SK-N-SH (cell line): ENCODE measurements at regions not wholly inside any gene's neighbourhood (a gene's known extent, or its start where the extent isn't known, plus 50 kb on each side); places are given as distances from the start of the nearest gene placed in this dataset.

Experiments used
- CTCF ChIA-PET: fragments of 300-600, 350-600 bp; formaldehyde crosslinking; extraction: SDS; loops from one replicate; lab custom pipeline; 2021; lab: Yijun Ruan, JAX
- POLR2A ChIA-PET: fragments of 350-600 bp; sonication (Branson Sonifier 250); formaldehyde crosslinking; extraction: SDS; loops from one replicate; lab custom pipeline; 2020; ENCODE audit warnings: antibody characterized with exemption, inconsistent platforms; lab: Yijun Ruan, JAX
- DNase-seq: peaks from one replicate; pipeline ENCODE4 v3.0.0; 2012
- H2AFZ ChIP-seq: fragments of 200-600 bp; sonication (generic); 2 replicates; pipeline ENCODE4 v1.8.1; 2016; ENCODE audit warnings: antibody characterized with exemption, mild to moderate bottlenecking, low read depth
- H3F3A ChIP-seq: fragments of 200-600 bp; sonication (generic); replicated peaks from 2 replicates; pipeline ENCODE3; 2016; ENCODE audit warnings: antibody characterized with exemption, mild to moderate bottlenecking; ENCODE audit not compliant: insufficient read depth
- H3K27ac ChIP-seq, 2 experiments: fragments of 200-500 bp in 1 of 2; fragments of 200-600 bp in 1 of 2; sonication (Bioruptor generic) in 1 of 2; sonication (generic), shearing (Covaris generic) in 1 of 2; 2 replicates each; pipeline versions ENCODE4 v1.5.1 to v1.6.1; 2014 to 2016; ENCODE audit warnings: low read depth in 2 of 2, inconsistent platforms in 1 of 2, low read length in 1 of 2, mild to moderate bottlenecking in 1 of 2, mixed read lengths in 1 of 2
- H3K27me3 ChIP-seq: fragments of 200-600 bp; sonication (generic), shearing (Covaris generic); 2 replicates; pipeline ENCODE4 v1.6.1; 2016; ENCODE audit warnings: mixed run types; ENCODE audit not compliant: insufficient read depth
- H3K36me3 ChIP-seq, 2 experiments: fragments of 200-500 bp in 1 of 2; fragments of 200-600 bp in 1 of 2; sonication (Bioruptor generic) in 1 of 2; sonication (generic) in 1 of 2; replicated peaks in 1 of 2; 2 replicates each; pipeline versions ENCODE3 to v1.5.1; 2014 to 2016; ENCODE audit warnings: low read length in 1 of 2, mild to moderate bottlenecking in 1 of 2; ENCODE audit not compliant: insufficient read depth in 2 of 2, control insufficient read depth in 1 of 2
- H3K4me1 ChIP-seq, 2 experiments: fragments of 200-500 bp in 1 of 2; fragments of 200-600 bp in 1 of 2; sonication (Bioruptor generic) in 1 of 2; sonication (generic), shearing (Covaris generic) in 1 of 2; 2 replicates each; pipeline versions ENCODE4 v1.5.1 to v1.6.1; 2014 to 2016; ENCODE audit warnings: low read depth in 1 of 2, low read length in 1 of 2, mixed run types in 1 of 2; ENCODE audit not compliant: insufficient read depth in 2 of 2, control insufficient read depth in 1 of 2
- H3K4me2 ChIP-seq: fragments of 200-600 bp; sonication (generic), shearing (Covaris generic); 2 replicates; pipeline ENCODE4 v1.6.1; 2017; ENCODE audit warnings: mixed run types
- H3K4me3 ChIP-seq, 2 experiments: fragments of 200-500 bp in 1 of 2; fragments of 200-600 bp in 1 of 2; sonication (Bioruptor generic) in 1 of 2; sonication (generic), shearing (Covaris generic) in 1 of 2; 2 replicates each; pipeline versions ENCODE4 v1.5.1 to v1.8.1; 2014 to 2016; ENCODE audit warnings: low read depth in 2 of 2, inconsistent platforms in 1 of 2, low read length in 1 of 2, mild to moderate bottlenecking in 1 of 2, mixed read lengths in 1 of 2, moderate library complexity in 1 of 2
- H3K79me2 ChIP-seq: fragments of 200-600 bp; sonication (generic); 2 replicates; pipeline ENCODE4 v1.8.1; 2017; ENCODE audit warnings: mild to moderate bottlenecking; ENCODE audit not compliant: insufficient read depth
- H3K9ac ChIP-seq: fragments of 200-600 bp; sonication (generic); 2 replicates; pipeline ENCODE4 v1.6.1; 2017; ENCODE audit warnings: mixed run types
- H3K9me2 ChIP-seq: fragments of 200-600 bp; sonication (generic); 2 replicates; pipeline ENCODE4 v1.6.1; 2017; ENCODE audit warnings: mixed run types
- H3K9me3 ChIP-seq: fragments of 200-600 bp; sonication (generic); 2 replicates; pipeline ENCODE4 v1.6.1; 2017; ENCODE audit warnings: mixed run types, mild to moderate bottlenecking, moderate library complexity
- H4K20me1 ChIP-seq: fragments of 200-600 bp; sonication (generic); 2 replicates; pipeline ENCODE4 v1.6.1; 2017; ENCODE audit warnings: mild to moderate bottlenecking, mixed run types; ENCODE audit not compliant: insufficient read depth
- FOSL2 ChIP-seq: IDR thresholded peaks from 2 replicates; pipeline ENCODE4 v1.4.0; 2012; ENCODE audit warnings: low read depth, mild to moderate bottlenecking, moderate library complexity, borderline replicate concordance
- FOXM1 ChIP-seq: IDR thresholded peaks from 2 replicates; pipeline ENCODE4 v1.4.0; 2012; ENCODE audit warnings: low read depth, mild to moderate bottlenecking
- GATA2 ChIP-seq: sonication (generic); formaldehyde crosslinking; IDR thresholded peaks from 2 replicates; pipeline ENCODE4 v1.5.0; 2020; ENCODE audit warnings: mild to moderate bottlenecking, missing genetic modification reagents
- JUND ChIP-seq: IDR thresholded peaks from 2 replicates; pipeline ENCODE4 v1.4.0; 2012
- NFIC ChIP-seq: IDR thresholded peaks from 2 replicates; pipeline ENCODE4 v1.4.0; 2012; ENCODE audit warnings: borderline replicate concordance
- RAD21 ChIP-seq: IDR thresholded peaks from 2 replicates; pipeline ENCODE4 v1.6.1; 2012; ENCODE audit warnings: mild to moderate bottlenecking, low read length
- RCOR1 ChIP-seq: fragments of 150-350 bp; IDR thresholded peaks from 2 replicates; pipeline ENCODE4 v1.6.1; 2017; ENCODE audit warnings: antibody characterized with exemption, low read length
- RXRA ChIP-seq: IDR thresholded peaks from 2 replicates; pipeline ENCODE4 v1.4.0; 2012; ENCODE audit warnings: low read depth, mild to moderate bottlenecking, borderline replicate concordance
- TAF1 ChIP-seq: IDR thresholded peaks from 2 replicates; pipeline ENCODE4 v1.6.1; 2012; ENCODE audit warnings: low read depth, mild to moderate bottlenecking, low read length, moderate library complexity, borderline replicate concordance
- WGBS: methylation state at CpG from one replicate; pipeline ENCODE4 v1.1.6; 2017; ENCODE audit warnings: low lambda C conversion rate; 5-methylcytosine and 5-hydroxymethylcytosine counted together
- TF ChIP-seq, protein P1 (sequence below): IDR thresholded peaks from 2 replicates; pipeline ENCODE4 v1.4.0; 2012; ENCODE audit warnings: low read depth
- TF ChIP-seq, protein P2 (sequence below): fragments of 200-600 bp; sonication (generic); IDR thresholded peaks from 2 replicates; pipeline ENCODE4 v1.6.1; 2017; ENCODE audit warnings: antibody characterized with exemption, mild to moderate bottlenecking, moderate library complexity

DNA sequence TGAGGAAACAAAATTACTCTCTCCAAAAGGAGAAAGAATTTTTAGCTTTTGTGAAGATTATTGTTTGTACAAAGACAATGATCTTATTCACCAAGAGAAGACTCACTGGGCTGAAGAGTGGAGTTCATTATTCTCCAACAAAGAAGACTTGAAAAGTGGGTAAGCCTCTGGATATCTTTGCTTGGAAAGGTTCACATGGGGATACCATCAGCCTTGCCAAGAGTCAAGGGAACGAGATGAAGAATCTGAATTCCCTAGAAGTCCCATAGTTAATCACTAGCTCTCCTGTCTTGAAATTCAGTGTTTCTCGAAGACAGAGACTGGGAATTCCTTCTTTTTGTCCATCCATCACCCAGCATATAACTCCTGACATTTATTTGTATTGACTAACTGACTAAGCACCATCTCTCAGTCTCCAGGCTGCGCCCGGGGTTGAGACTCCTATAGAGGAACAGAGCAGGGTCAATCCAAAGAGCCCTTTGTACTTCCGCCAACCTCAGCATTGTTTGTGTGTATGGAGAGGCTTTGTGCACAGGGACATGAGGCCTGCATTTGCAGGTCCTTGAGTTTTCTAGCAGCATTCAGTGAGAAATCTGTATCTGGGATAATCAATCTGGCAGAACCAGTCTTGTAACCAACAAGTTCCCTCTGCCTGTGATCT lies 461.9 kb downstream of the KIF16B start:
- no peak for DNase-seq
- no peak overlapping the region for H2AFZ ChIP-seq
- TF ChIP-seq NFIC (no peak), GATA2 (no peak), FOSL2 (no peak), RXRA (no peak), JUND (no peak)
- TF ChIP-seq, protein P1, sequence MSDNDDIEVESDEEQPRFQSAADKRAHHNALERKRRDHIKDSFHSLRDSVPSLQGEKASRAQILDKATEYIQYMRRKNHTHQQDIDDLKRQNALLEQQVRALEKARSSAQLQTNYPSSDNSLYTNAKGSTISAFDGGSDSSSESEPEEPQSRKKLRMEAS: no peak
- TF ChIP-seq, all 33 proteins: peak for 0
- Histone ChIP-seq H4K20me1 (no peaks in the 10 kb centered on the region), H3K27ac (no peak overlapping the region), H3K36me3 (no peaks in the 10 kb centered on the region), H3K79me2 (no peaks in the 10 kb centered on the region), H3F3A (no peaks in the 10 kb centered on the region), H3K4me2 (no peak overlapping the region), H3K9ac (no peak overlapping the region), H3K4me1 (peaks cover 0 to 16% of the 10 kb centered on the region in 2 experiments; a peak in 1 of 4 replicates), H3K9me2 (no peaks in the 10 kb centered on the region), H3K9me3 (no peaks in the 10 kb centered on the region), H3K27me3 (no peaks in the 10 kb centered on the region), H3K4me3 (no peak overlapping the region)
- WGBS: 41% methylated on average over 5 of the region's 5 CpGs
- ChIA-PET POLR2A (no interaction called here), CTCF (no interaction called here)

- Histone ChIP-seq H3K9me2 (no peaks in the 10 kb centered on the region), H4K20me1 (no peaks in the 10 kb centered on the region), H3K9ac (no peak overlapping the region), H3K4me2 (no peak overlapping the region), H3F3A (no peaks in the 10 kb centered on the region), H3K27me3 (no peaks in the 10 kb centered on the region), H3K36me3 (no peaks in the 10 kb centered on the region), H3K79me2 (no peaks in the 10 kb centered on the region), H3K4me3 (no peak overlapping the region), H3K4me1 (peaks cover 0 to 21% of the 10 kb centered on the region in 2 experiments; a peak in 2 of 4 replicates), H3K27ac (peak overlapping the region in 1 of 2 experiments; percentile 82; a peak in 2 of 4 replicates), H3K9me3 (no peaks in the 10 kb centered on the region), H2AFZ (no peak overlapping the region)
- CTCF ChIA-PET: interaction anchor here (0.6 to 2.3 kb wide), 5 partner anchors 10 to 26 kb away, joined by 3 to 5 read pairs (median 4); no protein-coding TSS in a partner anchor
- 10% methylated on average over 7 of the region's 7 CpGs for WGBS
- POLR2A ChIA-PET: no interaction called here
- DNase-seq: peak; percentile 48
- peak; percentile 47; the same call in 1 of the 2 replicates for TF ChIP-seq RCOR1
- no peak for TF ChIP-seq FOXM1
- peak; percentile 10; the same call in 1 of the 2 replicates for TF ChIP-seq GATA2
- no peak for TF ChIP-seq JUND
- TF ChIP-seq RAD21: 0 out of 2 replicates have a peak, but pooled peaks have one; percentile 8
- no peak for TF ChIP-seq TAF1
- TF ChIP-seq, protein P2, sequence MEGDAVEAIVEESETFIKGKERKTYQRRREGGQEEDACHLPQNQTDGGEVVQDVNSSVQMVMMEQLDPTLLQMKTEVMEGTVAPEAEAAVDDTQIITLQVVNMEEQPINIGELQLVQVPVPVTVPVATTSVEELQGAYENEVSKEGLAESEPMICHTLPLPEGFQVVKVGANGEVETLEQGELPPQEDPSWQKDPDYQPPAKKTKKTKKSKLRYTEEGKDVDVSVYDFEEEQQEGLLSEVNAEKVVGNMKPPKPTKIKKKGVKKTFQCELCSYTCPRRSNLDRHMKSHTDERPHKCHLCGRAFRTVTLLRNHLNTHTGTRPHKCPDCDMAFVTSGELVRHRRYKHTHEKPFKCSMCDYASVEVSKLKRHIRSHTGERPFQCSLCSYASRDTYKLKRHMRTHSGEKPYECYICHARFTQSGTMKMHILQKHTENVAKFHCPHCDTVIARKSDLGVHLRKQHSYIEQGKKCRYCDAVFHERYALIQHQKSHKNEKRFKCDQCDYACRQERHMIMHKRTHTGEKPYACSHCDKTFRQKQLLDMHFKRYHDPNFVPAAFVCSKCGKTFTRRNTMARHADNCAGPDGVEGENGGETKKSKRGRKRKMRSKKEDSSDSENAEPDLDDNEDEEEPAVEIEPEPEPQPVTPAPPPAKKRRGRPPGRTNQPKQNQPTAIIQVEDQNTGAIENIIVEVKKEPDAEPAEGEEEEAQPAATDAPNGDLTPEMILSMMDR: no peak
These were observed 465.9 kb downstream of the KIF16B start for GRCh38 chr20:16107172-16107870.
